K562 (cell line): ENCODE measurements at regions not wholly inside any gene's neighbourhood (a gene's known extent, or its start where the extent isn't known, plus 50 kb on each side); places are given as distances from the start of the nearest gene placed in this dataset.

Experiments used
- ATF1 ChIP-seq, 2 experiments: fragments of 450-650 bp in 1 of 2; IDR thresholded peaks; 2 replicates each; pipeline ENCODE4 v1.6.1; 2016; ENCODE audit warnings: missing compliant biosample characterization in 1 of 2, missing genetic modification characterization in 1 of 2
- BCL6 ChIP-seq: fragments of 250-450 bp; sonication (Bioruptor Pico); IDR thresholded peaks from 2 replicates; pipeline ENCODE4 v1.4.0; 2020
- BMI1 ChIP-seq: fragments of 150-350 bp; IDR thresholded peaks from 2 replicates; pipeline ENCODE4 v1.6.1; 2014; ENCODE audit warnings: low read length
- ERF ChIP-seq: fragments of 450-650 bp; formaldehyde crosslinking; IDR thresholded peaks from 2 replicates; pipeline ENCODE4 v1.4.0; 2020; ENCODE audit warnings: mild to moderate bottlenecking, mixed read lengths
- GATAD2A ChIP-seq: fragments of 450-650 bp; IDR thresholded peaks from 2 replicates; pipeline ENCODE4 v1.6.1; 2017
- NCOA1 ChIP-seq: fragments of 450-650 bp; IDR thresholded peaks from 2 replicates; pipeline ENCODE4 v1.6.1; 2016; ENCODE audit warnings: low read depth
- NFE2L1 ChIP-seq: fragments of 450-650 bp; IDR thresholded peaks from 2 replicates; pipeline ENCODE4 v1.6.1; 2016; ENCODE audit warnings: missing genetic modification characterization, low read depth, mild to moderate bottlenecking, missing compliant biosample characterization, moderate library complexity, borderline replicate concordance
- SIRT6 ChIP-seq: IDR thresholded peaks from one replicate; pipeline ENCODE4 v1.6.1; 2012; ENCODE audit warnings: low read depth, mild to moderate bottlenecking, control low read depth, inconsistent platforms, low read length, moderate library complexity
- SNRNP70 ChIP-seq: fragments of 200-400 bp; formaldehyde crosslinking; optimal IDR thresholded peaks from 2 replicates; pipeline ENCODE3; 2017; ENCODE audit warnings: low read depth, low read length
- TAF9B ChIP-seq: fragments of 450-650 bp; IDR thresholded peaks from 2 replicates; pipeline ENCODE4 v1.6.1; 2018; ENCODE audit warnings: mild to moderate bottlenecking; ENCODE audit not compliant: partially characterized antibody
- TCF7L2 ChIP-seq: fragments of 150-350 bp; IDR thresholded peaks from 2 replicates; pipeline ENCODE4 v1.6.1; 2016; ENCODE audit warnings: low read depth, mild to moderate bottlenecking, low read length, moderate library complexity
- ZNF175 ChIP-seq: fragments of 200-800 bp; sonication (Bioruptor generic); IDR thresholded peaks from 2 replicates; pipeline ENCODE4 v1.6.1; 2016; ENCODE audit warnings: low read depth, mild to moderate bottlenecking, missing genetic modification characterization, missing compliant biosample characterization
- ZNF699 ChIP-seq: fragments of 250-450 bp; sonication (Bioruptor Pico); IDR thresholded peaks from 2 replicates; pipeline ENCODE4 v1.8.0; 2021; ENCODE audit warnings: mild to moderate bottlenecking, moderate library complexity; ENCODE audit not compliant: insufficient replicate concordance
- TF ChIP-seq, protein P1 (sequence below): sonication (generic); formaldehyde crosslinking; IDR thresholded peaks from 2 replicates; pipeline ENCODE4 v1.8.0; 2022; ENCODE audit warnings: missing genetic modification reagents, mild to moderate bottlenecking, borderline replicate concordance
- TF ChIP-seq, protein P2 (sequence below): fragments of 250-450 bp; sonication (Bioruptor Pico); IDR thresholded peaks from 2 replicates; pipeline ENCODE4 v1.4.0; 2020; ENCODE audit warnings: borderline replicate concordance
- TF ChIP-seq, protein P3 (sequence below): conservative IDR thresholded peaks from 2 replicates; pipeline ENCODE4 v1.6.1; 2011; ENCODE audit warnings: low read depth, mild to moderate bottlenecking, low read length; ENCODE audit not compliant: control insufficient read depth
- TF ChIP-seq, protein P4 (sequence below): fragments of 450-650 bp; IDR thresholded peaks from 2 replicates; pipeline ENCODE4 v1.7.1; 2018; ENCODE audit warnings: mild to moderate bottlenecking, low read depth; ENCODE audit not compliant: partially characterized antibody
- TF ChIP-seq, protein P5 (sequence below): fragments of 200-800 bp; sonication (Bioruptor generic); IDR thresholded peaks from 2 replicates; pipeline ENCODE4 v1.6.1; 2017; ENCODE audit warnings: missing genetic modification characterization, missing compliant biosample characterization
- TF ChIP-seq, protein P6 (sequence below): sonication (generic); formaldehyde crosslinking; IDR thresholded peaks from 2 replicates; pipeline ENCODE4 v1.8.1; 2022; ENCODE audit warnings: missing genetic modification reagents

DNA sequence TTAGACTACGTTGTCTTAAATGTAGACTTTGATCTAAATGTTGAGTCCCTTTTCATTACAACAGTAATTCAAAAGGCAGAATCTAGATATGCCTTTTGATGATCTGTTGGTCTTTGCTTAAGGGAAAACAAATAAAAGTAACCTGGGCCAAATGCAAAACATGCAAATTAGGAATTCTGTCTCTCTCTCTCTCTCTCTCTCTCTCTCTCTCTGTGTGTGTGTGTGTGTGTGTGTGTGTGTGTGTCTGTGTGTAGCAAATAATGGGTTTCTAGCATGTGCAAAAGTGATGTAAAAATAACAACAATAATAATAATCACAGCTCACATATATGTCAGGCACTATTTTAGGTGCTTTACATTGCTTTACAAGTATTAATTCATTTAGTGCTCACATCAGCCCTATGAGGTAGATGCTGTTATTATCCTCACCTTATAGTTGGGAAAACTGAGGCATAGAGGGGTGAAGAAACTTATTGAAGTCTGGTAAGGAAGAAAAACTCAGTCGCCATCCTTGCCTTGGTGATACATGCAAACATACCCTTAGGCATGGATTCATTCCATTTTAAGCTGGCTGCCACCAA, 160.3 kb upstream of the ZNF217 start (continued):
- TF ChIP-seq, protein P1, sequence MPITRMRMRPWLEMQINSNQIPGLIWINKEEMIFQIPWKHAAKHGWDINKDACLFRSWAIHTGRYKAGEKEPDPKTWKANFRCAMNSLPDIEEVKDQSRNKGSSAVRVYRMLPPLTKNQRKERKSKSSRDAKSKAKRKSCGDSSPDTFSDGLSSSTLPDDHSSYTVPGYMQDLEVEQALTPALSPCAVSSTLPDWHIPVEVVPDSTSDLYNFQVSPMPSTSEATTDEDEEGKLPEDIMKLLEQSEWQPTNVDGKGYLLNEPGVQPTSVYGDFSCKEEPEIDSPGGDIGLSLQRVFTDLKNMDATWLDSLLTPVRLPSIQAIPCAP (CRISPR knock-in tag): no peak
- TF ChIP-seq ERF (CRISPR knock-in tag) (no peak), BMI1 (no peak), SIRT6 (no peak), ZNF175 (no peak), SNRNP70 (no peak), NCOA1 (peak; percentile 56; the same call in 1 of the 2 replicates), ATF1 (CRISPR knock-in tag; IDR thresholded peaks at IDR 0.05) (no peak), ATF1 (tag; IDR thresholded peaks at IDR 0.05) (peak; percentile 63; the same call in 1 of the 2 replicates), GATAD2A (no peak; the same call in 1 of the 2 replicates), NFE2L1 (tag) (peak; percentile 23; the same call in 1 of the 2 replicates), ZNF699 (CRISPR knock-in tag) (no peak), BCL6 (no peak), TCF7L2 (no peak), TAF9B (peak; percentile 77)
- TF ChIP-seq, protein P2, sequence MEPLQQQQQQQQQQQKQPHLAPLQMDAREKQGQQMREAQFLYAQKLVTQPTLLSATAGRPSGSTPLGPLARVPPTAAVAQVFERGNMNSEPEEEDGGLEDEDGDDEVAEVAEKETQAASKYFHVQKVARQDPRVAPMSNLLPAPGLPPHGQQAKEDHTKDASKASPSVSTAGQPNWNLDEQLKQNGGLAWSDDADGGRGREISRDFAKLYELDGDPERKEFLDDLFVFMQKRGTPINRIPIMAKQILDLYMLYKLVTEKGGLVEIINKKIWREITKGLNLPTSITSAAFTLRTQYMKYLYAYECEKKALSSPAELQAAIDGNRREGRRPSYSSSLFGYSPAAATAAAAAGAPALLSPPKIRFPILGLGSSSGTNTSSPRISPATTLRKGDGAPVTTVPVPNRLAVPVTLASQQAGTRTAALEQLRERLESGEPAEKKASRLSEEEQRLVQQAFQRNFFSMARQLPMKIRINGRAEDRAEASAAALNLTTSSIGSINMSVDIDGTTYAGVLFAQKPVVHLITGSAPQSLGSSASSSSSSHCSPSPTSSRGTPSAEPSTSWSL (CRISPR knock-in tag): no peak
- TF ChIP-seq, protein P3, sequence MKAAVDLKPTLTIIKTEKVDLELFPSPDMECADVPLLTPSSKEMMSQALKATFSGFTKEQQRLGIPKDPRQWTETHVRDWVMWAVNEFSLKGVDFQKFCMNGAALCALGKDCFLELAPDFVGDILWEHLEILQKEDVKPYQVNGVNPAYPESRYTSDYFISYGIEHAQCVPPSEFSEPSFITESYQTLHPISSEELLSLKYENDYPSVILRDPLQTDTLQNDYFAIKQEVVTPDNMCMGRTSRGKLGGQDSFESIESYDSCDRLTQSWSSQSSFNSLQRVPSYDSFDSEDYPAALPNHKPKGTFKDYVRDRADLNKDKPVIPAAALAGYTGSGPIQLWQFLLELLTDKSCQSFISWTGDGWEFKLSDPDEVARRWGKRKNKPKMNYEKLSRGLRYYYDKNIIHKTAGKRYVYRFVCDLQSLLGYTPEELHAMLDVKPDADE: no peak
- TF ChIP-seq, protein P4, sequence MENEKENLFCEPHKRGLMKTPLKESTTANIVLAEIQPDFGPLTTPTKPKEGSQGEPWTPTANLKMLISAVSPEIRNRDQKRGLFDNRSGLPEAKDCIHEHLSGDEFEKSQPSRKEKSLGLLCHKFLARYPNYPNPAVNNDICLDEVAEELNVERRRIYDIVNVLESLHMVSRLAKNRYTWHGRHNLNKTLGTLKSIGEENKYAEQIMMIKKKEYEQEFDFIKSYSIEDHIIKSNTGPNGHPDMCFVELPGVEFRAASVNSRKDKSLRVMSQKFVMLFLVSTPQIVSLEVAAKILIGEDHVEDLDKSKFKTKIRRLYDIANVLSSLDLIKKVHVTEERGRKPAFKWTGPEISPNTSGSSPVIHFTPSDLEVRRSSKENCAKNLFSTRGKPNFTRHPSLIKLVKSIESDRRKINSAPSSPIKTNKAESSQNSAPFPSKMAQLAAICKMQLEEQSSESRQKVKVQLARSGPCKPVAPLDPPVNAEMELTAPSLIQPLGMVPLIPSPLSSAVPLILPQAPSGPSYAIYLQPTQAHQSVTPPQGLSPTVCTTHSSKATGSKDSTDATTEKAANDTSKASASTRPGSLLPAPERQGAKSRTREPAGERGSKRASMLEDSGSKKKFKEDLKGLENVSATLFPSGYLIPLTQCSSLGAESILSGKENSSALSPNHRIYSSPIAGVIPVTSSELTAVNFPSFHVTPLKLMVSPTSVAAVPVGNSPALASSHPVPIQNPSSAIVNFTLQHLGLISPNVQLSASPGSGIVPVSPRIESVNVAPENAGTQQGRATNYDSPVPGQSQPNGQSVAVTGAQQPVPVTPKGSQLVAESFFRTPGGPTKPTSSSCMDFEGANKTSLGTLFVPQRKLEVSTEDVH: peak; percentile 48
- TF ChIP-seq, protein P5, sequence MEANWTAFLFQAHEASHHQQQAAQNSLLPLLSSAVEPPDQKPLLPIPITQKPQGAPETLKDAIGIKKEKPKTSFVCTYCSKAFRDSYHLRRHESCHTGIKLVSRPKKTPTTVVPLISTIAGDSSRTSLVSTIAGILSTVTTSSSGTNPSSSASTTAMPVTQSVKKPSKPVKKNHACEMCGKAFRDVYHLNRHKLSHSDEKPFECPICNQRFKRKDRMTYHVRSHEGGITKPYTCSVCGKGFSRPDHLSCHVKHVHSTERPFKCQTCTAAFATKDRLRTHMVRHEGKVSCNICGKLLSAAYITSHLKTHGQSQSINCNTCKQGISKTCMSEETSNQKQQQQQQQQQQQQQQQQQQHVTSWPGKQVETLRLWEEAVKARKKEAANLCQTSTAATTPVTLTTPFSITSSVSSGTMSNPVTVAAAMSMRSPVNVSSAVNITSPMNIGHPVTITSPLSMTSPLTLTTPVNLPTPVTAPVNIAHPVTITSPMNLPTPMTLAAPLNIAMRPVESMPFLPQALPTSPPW (CRISPR knock-in tag): peak; percentile 94
- TF ChIP-seq, protein P6, sequence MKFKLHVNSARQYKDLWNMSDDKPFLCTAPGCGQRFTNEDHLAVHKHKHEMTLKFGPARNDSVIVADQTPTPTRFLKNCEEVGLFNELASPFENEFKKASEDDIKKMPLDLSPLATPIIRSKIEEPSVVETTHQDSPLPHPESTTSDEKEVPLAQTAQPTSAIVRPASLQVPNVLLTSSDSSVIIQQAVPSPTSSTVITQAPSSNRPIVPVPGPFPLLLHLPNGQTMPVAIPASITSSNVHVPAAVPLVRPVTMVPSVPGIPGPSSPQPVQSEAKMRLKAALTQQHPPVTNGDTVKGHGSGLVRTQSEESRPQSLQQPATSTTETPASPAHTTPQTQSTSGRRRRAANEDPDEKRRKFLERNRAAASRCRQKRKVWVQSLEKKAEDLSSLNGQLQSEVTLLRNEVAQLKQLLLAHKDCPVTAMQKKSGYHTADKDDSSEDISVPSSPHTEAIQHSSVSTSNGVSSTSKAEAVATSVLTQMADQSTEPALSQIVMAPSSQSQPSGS (CRISPR knock-in tag): no peak
